H9 (cell line): ENCODE measurements at regions not wholly inside any gene's neighbourhood (a gene's known extent, or its start where the extent isn't known, plus 50 kb on each side); places are given as distances from the start of the nearest gene placed in this dataset.

Experiments used
- DNase-seq: peaks from one replicate; pipeline ENCODE4 v3.0.0-alpha.2; 2017
- H2AFZ ChIP-seq: one replicate; pipeline ENCODE4 v1.6.1; 2013; ENCODE audit warnings: mild to moderate bottlenecking, low read length, control low read depth, moderate library complexity
- H2AK5ac ChIP-seq: 2 replicates; pipeline ENCODE4 v1.6.1; 2013; ENCODE audit warnings: low read length, control low read depth, mixed read lengths; ENCODE audit not compliant: insufficient read length
- H2BK120ac ChIP-seq: one replicate; pipeline ENCODE4 v1.6.1; 2013; ENCODE audit warnings: low read depth, mild to moderate bottlenecking, low read length, control low read depth, inconsistent platforms; ENCODE audit not compliant: poor library complexity, severe bottlenecking
- H2BK12ac ChIP-seq: 2 replicates; pipeline ENCODE4 v1.6.1; 2013; ENCODE audit warnings: low read length, control low read depth, mixed read lengths, low read depth; ENCODE audit not compliant: insufficient read length
- H2BK15ac ChIP-seq: 2 replicates; pipeline ENCODE4 v1.6.1; 2013; ENCODE audit warnings: low read depth, low read length, control low read depth
- H2BK20ac ChIP-seq: one replicate; pipeline ENCODE4 v1.6.1; 2013; ENCODE audit warnings: low read depth, mild to moderate bottlenecking, low read length, control low read depth, inconsistent platforms; ENCODE audit not compliant: poor library complexity, severe bottlenecking
- H2BK5ac ChIP-seq: 2 replicates; pipeline ENCODE4 v1.6.1; 2013; ENCODE audit warnings: low read length, control low read depth, mixed read lengths; ENCODE audit not compliant: insufficient read length
- H3K14ac ChIP-seq: 2 replicates; pipeline ENCODE4 v1.6.1; 2013; ENCODE audit warnings: low read length, control low read depth; ENCODE audit not compliant: insufficient read depth
- H3K18ac ChIP-seq: 2 replicates; pipeline ENCODE4 v1.6.1; 2013; ENCODE audit warnings: low read depth, mild to moderate bottlenecking, mixed read lengths, low read length, control low read depth; ENCODE audit not compliant: insufficient read length
- H3K23ac ChIP-seq: 2 replicates; pipeline ENCODE4 v1.6.1; 2013; ENCODE audit warnings: low read length, control low read depth, mixed read lengths, low read depth; ENCODE audit not compliant: insufficient read length
- H3K23me2 ChIP-seq: 2 replicates; pipeline ENCODE4 v1.6.1; 2013; ENCODE audit warnings: low read depth, mild to moderate bottlenecking, mixed read lengths, low read length, control low read depth; ENCODE audit not compliant: insufficient read length, poor library complexity, severe bottlenecking
- H3K27ac ChIP-seq: 2 replicates; pipeline ENCODE4 v1.5.1; 2013; ENCODE audit warnings: low read length, control low read depth, mixed read lengths, low read depth; ENCODE audit not compliant: insufficient read length
- H3K27me3 ChIP-seq: 2 replicates; pipeline ENCODE4 v1.6.1; 2013; ENCODE audit warnings: low read length, control low read depth, inconsistent platforms; ENCODE audit not compliant: insufficient read depth
- H3K4ac ChIP-seq: 2 replicates; pipeline ENCODE4 v1.6.1; 2013; ENCODE audit warnings: low read depth, mild to moderate bottlenecking, control low read depth, inconsistent platforms, low read length, moderate library complexity
- H3K4me1 ChIP-seq: 2 replicates; pipeline ENCODE4 v1.6.1; 2013; ENCODE audit warnings: low read length, control low read depth, inconsistent platforms; ENCODE audit not compliant: insufficient read depth
- H3K4me2 ChIP-seq: 2 replicates; pipeline ENCODE4 v1.6.1; 2013; ENCODE audit warnings: low read length, control low read depth, mixed read lengths; ENCODE audit not compliant: insufficient read length, insufficient read depth
- H3K56ac ChIP-seq: 2 replicates; pipeline ENCODE4 v1.6.1; 2013; ENCODE audit warnings: low read depth, mild to moderate bottlenecking, mixed read lengths, low read length, control low read depth; ENCODE audit not compliant: insufficient read length
- H3K79me1 ChIP-seq: 2 replicates; pipeline ENCODE4 v1.6.1; 2013; ENCODE audit warnings: low read depth, mild to moderate bottlenecking, moderate library complexity, low read length, control low read depth, inconsistent platforms; ENCODE audit not compliant: insufficient read depth, poor library complexity, severe bottlenecking
- H3K79me2 ChIP-seq: 2 replicates; pipeline ENCODE4 v1.6.1; 2013; ENCODE audit warnings: low read length, control low read depth, inconsistent platforms; ENCODE audit not compliant: insufficient read depth
- H3K9ac ChIP-seq: 2 replicates; pipeline ENCODE4 v1.6.1; 2013; ENCODE audit warnings: low read length, control low read depth, mixed read lengths; ENCODE audit not compliant: insufficient read length; ENCODE audit errors: extremely low read depth
- H3K9me3 ChIP-seq: one replicate; pipeline ENCODE4 v1.6.1; 2013; ENCODE audit warnings: low read depth, low read length, inconsistent platforms; ENCODE audit not compliant: control insufficient read depth
- H3T11ph ChIP-seq: one replicate; pipeline ENCODE4 v1.6.1; 2013; ENCODE audit warnings: mild to moderate bottlenecking, low read length, control low read depth, inconsistent platforms
- H4K20me1 ChIP-seq: one replicate; pipeline ENCODE4 v1.6.1; 2013; ENCODE audit not compliant: control insufficient read depth, insufficient read length, insufficient read depth
- H4K5ac ChIP-seq: 2 replicates; pipeline ENCODE4 v1.6.1; 2013; ENCODE audit warnings: low read depth, mild to moderate bottlenecking, mixed read lengths, low read length, control low read depth; ENCODE audit not compliant: insufficient read length
- H4K8ac ChIP-seq: replicated peaks from 2 replicates; pipeline ENCODE4 v1.6.1; 2013; ENCODE audit warnings: low read length, control low read depth, mixed read lengths, low read depth; ENCODE audit not compliant: insufficient read length
- H4K91ac ChIP-seq: 2 replicates; pipeline ENCODE4 v1.6.1; 2013; ENCODE audit warnings: low read depth, mild to moderate bottlenecking, moderate library complexity, mixed read lengths, low read length, control low read depth; ENCODE audit not compliant: insufficient read length
- H3K27ac Mint-ChIP-seq, 3 experiments: 2 replicates in 2 of 3; 3 replicates in 1 of 3; pipeline ENCODE4 v1.8.0; 2020 to 2021; ENCODE audit warnings: mixed read lengths in 3 of 3, mild to moderate bottlenecking in 1 of 3, moderate library complexity in 1 of 3
- H3K27me3 Mint-ChIP-seq: 2 replicates; pipeline ENCODE4 v1.8.0; 2021; ENCODE audit warnings: low read depth, mild to moderate bottlenecking, moderate library complexity, mixed read lengths
- H3K36me3 Mint-ChIP-seq, 3 experiments: 2 replicates in 2 of 3; 3 replicates in 1 of 3; pipeline ENCODE4 v1.8.0; 2020 to 2021; ENCODE audit warnings: low read depth in 3 of 3, mixed read lengths in 3 of 3; ENCODE audit not compliant: insufficient read depth in 1 of 3
- H3K4me1 Mint-ChIP-seq, 2 experiments: 2 replicates each; pipeline ENCODE4 v1.8.0; 2020; ENCODE audit warnings: mixed read lengths in 2 of 2
- H3K4me3 Mint-ChIP-seq, 2 experiments: 2 replicates in 1 of 2; 3 replicates in 1 of 2; pipeline ENCODE4 v1.8.0; 2020 to 2021; ENCODE audit warnings: mild to moderate bottlenecking in 2 of 2, mixed read lengths in 2 of 2, moderate library complexity in 1 of 2
- H3K9me3 Mint-ChIP-seq, 2 experiments: 2 replicates in 1 of 2; 3 replicates in 1 of 2; pipeline ENCODE4 v1.8.0; 2020; ENCODE audit warnings: mild to moderate bottlenecking in 2 of 2, mixed read lengths in 2 of 2, moderate library complexity in 1 of 2
- CTCF ChIP-seq: fragments of 200-600 bp; sonication (generic); conservative IDR thresholded peaks from 3 replicates; pipeline ENCODE4 v1.8.0; 2021; ENCODE audit warnings: antibody characterized with exemption, mild to moderate bottlenecking
- WGBS: extraction: QIAGEN DNeasy Blood & Tissue Kit; methylation state at CpG from one replicate; pipeline ENCODE4 v1.1.7; 2013; ENCODE audit warnings: missing lambda C conversion rate, low lambda C conversion rate, mixed read lengths; ENCODE audit not compliant: insufficient read length; ENCODE audit errors: extremely low coverage; 5-methylcytosine and 5-hydroxymethylcytosine counted together

GRCh38 chr4:169900241-169900845 is 125.9 kb downstream of the MFAP3L start:
- Histone ChIP-seq H3K9ac (no peak overlapping the region), H4K20me1 (no peaks in the 10 kb centered on the region), H3K27me3 (no peaks in the 10 kb centered on the region), H4K5ac (no peak overlapping the region), H3K79me1 (no peaks in the 10 kb centered on the region), H3K14ac (no peak overlapping the region), H3K27ac (no peak overlapping the region), H3K79me2 (no peaks in the 10 kb centered on the region), H3K23ac (no peak overlapping the region), H2BK12ac (no peak overlapping the region), H3K4me2 (no peak overlapping the region), H2AFZ (no peak overlapping the region), H3K56ac (no peak overlapping the region), H2BK120ac (no peak overlapping the region), H2AK5ac (no peak overlapping the region), H2BK15ac (no peak overlapping the region), H3K4me1 (no peaks in the 10 kb centered on the region; the same call in 1 of the 2 replicates), H3K9me3 (no peaks in the 10 kb centered on the region), H3T11ph (no peak overlapping the region), H3K23me2 (no peaks in the 10 kb centered on the region), H2BK5ac (no peak overlapping the region), H3K18ac (no peak overlapping the region), H4K91ac (no peak overlapping the region), H2BK20ac (no peak overlapping the region), H3K4ac (no peak overlapping the region), H4K8ac (no peak overlapping the region)
- no peak for TF ChIP-seq CTCF
- H3K27me3 Mint-ChIP-seq: no peaks in the 10 kb centered on the region
- no peak for DNase-seq
- peaks cover 0 to 5% of the 10 kb centered on the region in 2 experiments; a peak in 3 of 5 replicates for H3K9me3 Mint-ChIP-seq
- no peak overlapping the region for H3K4me3 Mint-ChIP-seq
- no peaks in the 10 kb centered on the region; a peak in 1 of 7 replicates for H3K36me3 Mint-ChIP-seq
- WGBS: no CpG with 5 or more reads among the region's 6 CpGs
- H3K27ac Mint-ChIP-seq: no peak overlapping the region
- H3K4me1 Mint-ChIP-seq: peaks cover 3 to 10% of the 10 kb centered on the region in 2 experiments; a peak in 3 of 4 replicates
